Calu3 (cell line): ENCODE measurements at regions not wholly inside any gene's neighbourhood (a gene's known extent, or its start where the extent isn't known, plus 50 kb on each side); places are given as distances from the start of the nearest gene placed in this dataset.

Experiments used
- BruUV-seq: library from RNA; stranded (reverse); fragments of 400-500 nt; replicated peaks from 2 replicates; lab custom pipeline; 2021; lab: Mats Ljungman, UMichigan
- CTCF ChIA-PET: fragments of 300-600 bp; sonication (Branson Sonifier 250); formaldehyde crosslinking; loops from one replicate; lab custom pipeline; 2022; ENCODE audit warnings: antibody characterized with exemption; lab: Charles Lee
- DNase-seq: peaks from one replicate; pipeline ENCODE4 v3.0.0; 2022
- H3K27ac Mint-ChIP-seq: one replicate; pipeline ENCODE4 v1.8.0; 2022; ENCODE audit warnings: mixed read lengths; ENCODE audit not compliant: unreplicated experiment
- H3K27me3 Mint-ChIP-seq: one replicate; pipeline ENCODE4 v1.8.0; 2022; ENCODE audit warnings: mixed read lengths; ENCODE audit not compliant: unreplicated experiment
- H3K36me3 Mint-ChIP-seq: one replicate; pipeline ENCODE4 v1.8.0; 2022; ENCODE audit warnings: mild to moderate bottlenecking, moderate library complexity, mixed read lengths; ENCODE audit not compliant: insufficient read depth, unreplicated experiment
- H3K4me1 Mint-ChIP-seq: one replicate; pipeline ENCODE4 v1.8.0; 2022; ENCODE audit warnings: mild to moderate bottlenecking, low read depth, mixed read lengths; ENCODE audit not compliant: unreplicated experiment
- H3K4me3 Mint-ChIP-seq: one replicate; pipeline ENCODE4 v1.8.0; 2022; ENCODE audit warnings: mild to moderate bottlenecking, low read depth, moderate library complexity, mixed read lengths; ENCODE audit not compliant: unreplicated experiment
- H3K9me3 Mint-ChIP-seq: one replicate; pipeline ENCODE4 v1.8.0; 2022; ENCODE audit warnings: low read depth, mixed read lengths; ENCODE audit not compliant: unreplicated experiment
- intact Hi-C: fragments of 100-400 bp; cut with micrococcal nuclease; formaldehyde crosslinking; loops from one replicate; pipeline ENCODE4 v1.10.0; 2022; ENCODE audit not compliant: unreplicated experiment
- TF ChIP-seq, protein P1 (sequence below): fragments of 200-600 bp; IDR thresholded peaks from one replicate; pipeline ENCODE4 v1.8.0; 2022; ENCODE audit warnings: antibody characterized with exemption; ENCODE audit not compliant: unreplicated experiment

- CTCF ChIA-PET = no interaction called here
- Mint-ChIP-seq H3K27ac (no peak overlapping the region), H3K27me3 (no peaks in the 10 kb centered on the region), H3K9me3 (no peaks in the 10 kb centered on the region), H3K36me3 (no peaks in the 10 kb centered on the region), H3K4me1 (peaks cover 3% of the 10 kb centered on the region), H3K4me3 (no peak overlapping the region)
- DNase-seq = no peak
- no TSS peak for BruUV-seq
- intact Hi-C loops = no loop called here
- TF ChIP-seq, protein P1, sequence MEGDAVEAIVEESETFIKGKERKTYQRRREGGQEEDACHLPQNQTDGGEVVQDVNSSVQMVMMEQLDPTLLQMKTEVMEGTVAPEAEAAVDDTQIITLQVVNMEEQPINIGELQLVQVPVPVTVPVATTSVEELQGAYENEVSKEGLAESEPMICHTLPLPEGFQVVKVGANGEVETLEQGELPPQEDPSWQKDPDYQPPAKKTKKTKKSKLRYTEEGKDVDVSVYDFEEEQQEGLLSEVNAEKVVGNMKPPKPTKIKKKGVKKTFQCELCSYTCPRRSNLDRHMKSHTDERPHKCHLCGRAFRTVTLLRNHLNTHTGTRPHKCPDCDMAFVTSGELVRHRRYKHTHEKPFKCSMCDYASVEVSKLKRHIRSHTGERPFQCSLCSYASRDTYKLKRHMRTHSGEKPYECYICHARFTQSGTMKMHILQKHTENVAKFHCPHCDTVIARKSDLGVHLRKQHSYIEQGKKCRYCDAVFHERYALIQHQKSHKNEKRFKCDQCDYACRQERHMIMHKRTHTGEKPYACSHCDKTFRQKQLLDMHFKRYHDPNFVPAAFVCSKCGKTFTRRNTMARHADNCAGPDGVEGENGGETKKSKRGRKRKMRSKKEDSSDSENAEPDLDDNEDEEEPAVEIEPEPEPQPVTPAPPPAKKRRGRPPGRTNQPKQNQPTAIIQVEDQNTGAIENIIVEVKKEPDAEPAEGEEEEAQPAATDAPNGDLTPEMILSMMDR = no peak
Measured at GRCh38 chr2:198702796-198703195, 754.9 kb downstream of the SATB2 start.

DNA sequence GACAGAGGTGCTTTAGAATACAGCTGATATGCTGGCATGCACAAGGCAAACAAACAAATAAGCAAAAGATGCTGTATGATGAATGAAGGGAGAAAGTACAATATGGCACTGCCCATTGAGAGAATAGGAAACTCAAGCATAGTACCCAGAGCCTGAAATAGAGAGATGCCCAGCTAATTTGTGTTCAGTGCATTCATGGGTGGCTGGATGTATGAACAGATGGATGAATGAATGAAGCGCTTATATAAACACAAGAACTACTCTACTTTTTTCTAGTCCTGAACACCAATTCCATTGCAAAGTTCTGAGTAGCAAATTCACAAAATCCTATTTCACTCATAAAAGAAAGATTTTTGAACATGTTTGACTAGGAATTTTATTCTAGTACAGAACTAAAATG lies 756.3 kb downstream of the SATB2 start:
- CTCF ChIA-PET = no interaction called here
- Mint-ChIP-seq H3K36me3 (no peaks in the 10 kb centered on the region), H3K27me3 (no peaks in the 10 kb centered on the region), H3K4me3 (no peak overlapping the region), H3K4me1 (peaks cover 12% of the 10 kb centered on the region), H3K9me3 (no peaks in the 10 kb centered on the region), H3K27ac (no peak overlapping the region)
- DNase-seq = no peak
- no TSS peak for BruUV-seq
- TF ChIP-seq, protein P1 = no peak
- intact Hi-C loops = no loop called here

- H3K4me1 Mint-ChIP-seq = peaks cover 12% of the 10 kb centered on the region
- no peak overlapping the region for H3K27ac Mint-ChIP-seq
- no peak overlapping the region for H3K4me3 Mint-ChIP-seq
- H3K36me3 Mint-ChIP-seq = no peaks in the 10 kb centered on the region
- no TSS peak for BruUV-seq
- CTCF ChIA-PET = no interaction called here
- no peaks in the 10 kb centered on the region for H3K9me3 Mint-ChIP-seq
- intact Hi-C loops = no loop called here
- H3K27me3 Mint-ChIP-seq = no peaks in the 10 kb centered on the region
- TF ChIP-seq, protein P1 = no peak
- no peak for DNase-seq
Measured at GRCh38 chr2:198700319-198700718, 757.4 kb downstream of the SATB2 start.

DNA sequence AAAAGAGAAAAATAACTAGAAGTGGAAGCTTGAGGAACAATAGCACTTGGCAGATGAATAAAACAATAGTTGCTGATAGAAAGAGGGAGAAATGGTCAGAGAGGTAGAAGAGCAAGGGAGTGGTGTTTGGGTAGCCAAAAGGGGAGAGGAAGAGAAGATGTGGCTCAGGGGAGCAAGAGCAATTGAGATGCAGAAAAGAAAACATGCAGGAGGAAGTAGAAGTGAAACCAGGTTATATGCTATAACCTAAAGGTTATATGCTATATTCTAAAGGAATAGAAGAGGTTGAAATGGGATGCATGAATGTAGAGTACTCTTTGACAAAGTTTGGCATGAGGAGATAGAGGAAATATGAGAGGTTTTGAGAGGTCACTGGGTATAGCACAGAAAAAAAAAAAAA lies 759.5 kb downstream of the SATB2 start:
- CTCF ChIA-PET = interaction anchor here (0.7 to 0.8 kb wide), 3 partner anchors 336 to 1889 kb away, joined by 3 to 5 read pairs (median 3); partner anchors contain the start of gene C2orf66
- intact Hi-C loops = no loop called here
- DNase-seq = no peak
- Mint-ChIP-seq H3K9me3 (no peaks in the 10 kb centered on the region), H3K4me3 (no peak overlapping the region), H3K36me3 (no peaks in the 10 kb centered on the region), H3K4me1 (peaks cover 12% of the 10 kb centered on the region), H3K27me3 (no peaks in the 10 kb centered on the region), H3K27ac (no peak overlapping the region)
- TF ChIP-seq, protein P1 = no peak
- BruUV-seq = no TSS peak
